Fibroblast of skin of left quadriceps (primary cell): ENCODE measurements at regions not wholly inside any gene's neighbourhood (a gene's known extent, or its start where the extent isn't known, plus 50 kb on each side); places are given as distances from the start of the nearest gene placed in this dataset.
"Not testable (repeated sequence)": the region's sequence is repeated elsewhere in the genome, so short reads cannot be mapped to it uniquely, and the experiment has no call there.

Experiments used
- DNase-seq, 2 experiments: peaks; one replicate each; pipeline ENCODE4 v3.0.0-alpha.2; 2013; ENCODE audit warnings: low read depth in 2 of 2

GRCh38 chr9:22838266-22838665, 391.6 kb downstream of the DMRTA1 start:
- DNase-seq: no peak

DNA sequence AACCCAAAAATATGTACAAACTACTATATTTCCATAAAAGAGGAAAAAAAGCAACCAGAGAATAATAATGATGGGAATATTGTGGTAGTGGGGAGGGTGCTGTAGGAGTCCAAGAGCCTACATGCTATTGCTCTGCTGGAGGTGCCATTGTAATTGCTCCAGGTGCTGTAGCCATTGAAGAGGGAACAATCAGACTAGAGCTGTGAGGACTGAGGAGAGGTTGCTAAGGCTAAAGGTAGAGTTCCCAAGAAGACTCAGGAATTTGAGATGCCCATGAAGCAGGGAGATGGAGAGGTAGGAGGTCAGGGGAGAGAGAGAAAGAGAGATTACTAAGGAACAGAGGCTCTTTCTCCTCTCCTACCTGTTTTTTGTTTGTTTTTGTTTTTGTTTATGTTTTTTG, 394.0 kb downstream of the DMRTA1 start:
- no peak for DNase-seq

- DNase-seq: not testable (repeated sequence)
Measured at GRCh38 chr9:22845243-22845642, 398.6 kb downstream of the DMRTA1 start.

DNA sequence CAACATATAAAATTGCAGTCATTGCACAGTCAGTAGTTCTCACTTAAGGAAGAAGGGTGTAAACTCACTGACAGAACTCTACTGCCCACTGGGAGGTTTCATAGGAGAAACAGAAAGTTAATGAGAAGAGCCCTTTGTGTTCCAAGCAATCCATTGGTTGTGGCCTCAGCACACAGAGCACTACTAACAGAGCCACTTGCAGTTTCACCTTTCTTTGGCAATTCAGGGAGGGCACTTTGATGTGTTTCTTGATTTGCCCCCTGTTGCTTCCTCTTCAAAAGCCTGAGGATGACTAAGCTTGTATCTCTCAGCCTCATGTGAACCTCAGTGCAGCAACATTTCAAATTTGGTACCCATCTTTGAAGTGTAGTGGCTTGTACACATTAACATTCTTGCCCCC, 409.4 kb downstream of the DMRTA1 start:
- no peak for DNase-seq

DNA sequence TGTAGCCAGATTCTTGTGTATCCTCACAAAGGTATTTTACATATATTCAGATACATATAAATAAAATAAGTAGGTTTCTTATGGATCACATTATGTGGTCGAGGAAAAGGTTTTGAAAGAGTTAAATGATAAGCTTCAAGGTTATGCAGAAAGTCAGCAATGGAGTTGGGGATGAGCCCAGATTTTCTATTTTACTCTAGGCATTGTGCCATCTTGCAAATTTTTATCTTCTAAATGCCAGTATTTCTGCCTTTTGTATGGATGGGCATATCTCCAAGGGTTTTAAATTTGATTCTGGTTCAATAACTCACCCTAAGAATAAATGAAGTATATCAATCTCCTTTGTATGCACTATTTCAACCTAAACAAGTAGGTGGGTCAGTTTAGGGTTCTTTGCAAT, 410.7 kb downstream of the DMRTA1 start:
- DNase-seq: no peak

DNA sequence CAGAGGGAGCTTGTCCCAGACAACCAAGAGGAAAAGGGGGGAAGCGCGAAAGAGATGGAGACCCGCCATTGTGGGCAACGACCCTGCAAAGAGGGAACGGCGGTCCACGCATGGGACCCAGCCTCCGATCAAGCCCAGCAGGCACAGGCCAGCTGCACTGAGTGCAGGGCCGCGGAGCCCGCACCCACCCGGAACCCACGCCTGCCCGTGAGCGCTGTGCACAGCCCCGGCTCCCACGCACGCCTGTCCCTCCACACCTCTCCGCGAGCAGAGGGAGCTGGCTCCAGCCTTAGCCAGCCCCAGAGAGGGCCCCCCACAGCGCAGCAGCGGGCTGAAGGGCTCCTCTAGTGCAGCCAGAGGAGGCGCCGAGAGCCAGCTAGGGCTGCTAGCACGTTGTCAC, 416.5 kb downstream of the DMRTA1 start:
- no peak for DNase-seq

- no peak for DNase-seq
Measured at GRCh38 chr9:22863736-22864135, 417.1 kb downstream of the DMRTA1 start.

GRCh38 chr9:22893196-22893843, 446.7 kb downstream of the DMRTA1 start:
- no peak for DNase-seq

- DNase-seq: no peak
Measured at GRCh38 chr9:22898591-22898990, 452.0 kb downstream of the DMRTA1 start.

- no peak for DNase-seq
Measured at GRCh38 chr9:22911632-22912031, 465.0 kb downstream of the DMRTA1 start.

GRCh38 chr9:22913026-22913425, 466.4 kb downstream of the DMRTA1 start:
- DNase-seq: no peak

DNA sequence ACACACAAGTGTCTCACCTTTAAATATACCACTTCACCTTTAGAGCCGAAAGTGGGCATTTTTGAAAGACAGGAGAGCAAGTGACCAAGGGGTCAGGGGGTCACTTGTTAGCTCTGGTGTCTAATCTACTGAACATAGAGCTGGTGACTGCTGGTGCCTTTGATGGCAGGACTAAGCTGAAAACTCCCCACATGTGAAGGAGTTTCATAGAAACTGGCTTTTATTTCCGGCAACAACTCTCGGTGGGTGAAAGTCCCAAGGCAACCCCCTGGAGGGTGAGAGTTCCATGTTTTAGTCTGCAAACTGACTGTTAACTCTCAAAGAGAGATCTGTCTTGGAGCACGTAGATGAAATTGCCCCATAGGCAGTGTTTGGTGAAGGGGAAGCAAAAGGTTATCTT, 466.9 kb downstream of the DMRTA1 start:
- DNase-seq: no peak

- no peak for DNase-seq
Measured at GRCh38 chr9:22916148-22916547, 469.5 kb downstream of the DMRTA1 start.

GRCh38 chr9:22919423-22919822, 472.8 kb downstream of the DMRTA1 start:
- no peak for DNase-seq

DNA sequence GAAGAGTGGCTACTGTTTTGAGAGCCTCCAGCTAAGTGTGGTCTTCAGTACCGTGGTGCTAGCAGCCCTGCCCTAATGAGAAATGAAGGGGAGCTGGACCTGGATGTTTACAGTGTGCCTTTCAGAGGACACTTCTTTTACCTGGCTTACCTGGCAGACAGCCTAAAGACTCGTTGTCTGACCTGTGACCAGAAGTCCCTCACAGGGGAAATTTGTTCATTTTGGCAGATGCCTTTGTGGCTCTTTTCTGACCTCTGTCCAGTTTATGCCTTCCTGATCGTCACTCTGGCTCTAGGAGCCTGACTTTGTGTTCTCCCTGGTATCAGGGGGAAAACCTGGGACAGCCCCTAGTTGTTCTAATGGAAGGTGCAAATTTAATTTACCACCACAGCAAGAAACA, 475.1 kb downstream of the DMRTA1 start:
- DNase-seq: no peak

GRCh38 chr9:22922222-22922621, 475.6 kb downstream of the DMRTA1 start:
- no peak for DNase-seq

DNA sequence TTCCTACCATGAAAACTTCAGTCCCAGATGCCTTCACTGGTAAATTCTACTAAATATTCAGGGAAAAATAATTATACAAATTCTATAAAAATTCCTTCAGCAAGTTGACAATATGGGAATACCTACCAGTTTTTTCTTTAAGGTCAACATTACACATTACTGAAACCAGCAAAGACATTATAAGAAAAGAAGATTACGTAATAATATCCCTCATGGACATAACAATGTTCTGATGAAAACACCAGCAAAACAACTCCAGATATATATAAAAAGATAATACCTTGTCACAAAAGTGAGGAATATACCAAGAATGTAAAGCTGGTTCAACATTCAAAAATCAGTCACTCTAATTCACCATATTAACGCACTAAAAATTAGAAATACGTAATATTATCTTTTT, 507.9 kb downstream of the DMRTA1 start:
- no peak for DNase-seq

DNA sequence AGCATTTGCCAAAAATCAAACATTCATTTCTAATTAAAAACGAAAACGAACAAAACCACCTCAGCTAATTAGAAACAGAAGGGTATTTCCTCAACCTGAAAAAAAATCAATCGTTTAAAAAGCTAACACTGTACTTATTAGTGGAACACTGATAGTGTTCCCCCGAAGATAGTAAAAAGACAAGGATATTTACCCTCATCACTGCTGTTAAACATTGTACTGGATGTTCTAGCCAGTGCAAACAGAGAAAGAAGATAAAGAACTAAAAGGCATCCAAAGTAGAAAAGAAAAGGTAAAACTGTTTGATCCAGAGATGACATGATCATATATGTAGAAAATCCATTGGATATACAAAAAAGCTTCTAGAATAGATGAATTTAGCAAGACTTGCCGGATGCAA, 508.3 kb downstream of the DMRTA1 start:
- DNase-seq: no peak

DNA sequence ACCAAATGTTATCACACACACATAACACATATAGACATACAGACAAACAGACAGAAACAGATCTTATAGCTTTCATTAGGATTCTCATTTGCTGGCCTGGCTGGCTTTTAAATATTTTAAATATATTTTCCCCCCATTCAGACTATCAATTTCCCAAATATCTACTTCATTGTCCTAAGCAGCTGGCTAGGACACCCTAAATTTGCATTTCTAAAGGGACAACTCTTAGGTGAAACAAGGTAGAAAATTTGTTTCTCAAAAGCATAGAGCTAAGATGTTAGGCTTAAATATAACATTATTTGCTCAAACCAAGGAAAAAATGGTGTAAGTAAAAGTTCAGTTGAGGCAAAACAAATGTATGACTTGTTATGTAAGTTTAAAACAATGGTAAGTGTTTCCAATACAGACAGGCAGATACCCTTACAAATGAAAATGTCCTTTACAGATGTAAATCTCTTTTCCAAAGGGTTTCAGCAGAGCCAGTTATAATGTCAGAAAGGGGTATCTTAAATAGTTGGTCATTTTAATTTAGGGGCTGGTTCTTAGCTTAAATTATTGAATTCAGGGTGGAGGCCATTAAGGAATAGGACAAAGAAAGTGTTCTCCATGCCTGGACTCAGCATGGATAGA, 522.8 kb downstream of the DMRTA1 start:
- DNase-seq: no peak

- no peak for DNase-seq
Measured at GRCh38 chr9:22970434-22970975, 523.9 kb downstream of the DMRTA1 start.

DNA sequence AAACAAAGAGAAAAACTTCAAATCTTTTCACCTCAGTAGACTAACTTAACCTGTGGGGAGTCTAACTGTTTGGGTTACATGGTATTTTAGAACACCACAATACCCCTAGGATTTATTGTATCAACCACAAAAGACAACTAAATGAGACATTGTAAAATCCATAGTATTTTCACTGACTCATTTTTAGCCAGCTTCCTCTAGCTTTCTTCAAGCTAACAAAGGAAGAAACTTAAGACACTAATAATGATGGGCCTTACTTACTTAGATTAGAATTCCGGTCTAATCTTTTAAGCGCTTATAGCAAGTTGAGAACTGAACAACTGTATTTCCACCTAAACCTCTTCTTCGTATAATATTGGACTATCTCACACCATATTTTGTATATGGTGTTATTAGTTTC, 529.3 kb downstream of the DMRTA1 start:
- DNase-seq: peak in 1 of 2 experiments; percentile 26

- DNase-seq: peak; percentile 25 to 32
Measured at GRCh38 chr9:22976454-22976853, 529.8 kb downstream of the DMRTA1 start.

- DNase-seq: not testable (repeated sequence)
Measured at GRCh38 chr9:22980429-22980828, 533.8 kb downstream of the DMRTA1 start.

- DNase-seq: no peak
Measured at GRCh38 chr9:22986556-22986955, 539.9 kb downstream of the DMRTA1 start.
